Loucy (cell line): ENCODE measurements at regions not wholly inside any gene's neighbourhood (a gene's known extent, or its start where the extent isn't known, plus 50 kb on each side); places are given as distances from the start of the nearest gene placed in this dataset.

ENCODE experiments used
- H2AFZ ChIP-seq: fragments of 200-600 bp; sonication (generic); 2 replicates; pipeline ENCODE4 v1.6.0; 2016; ENCODE audit warnings: antibody characterized with exemption, mild to moderate bottlenecking, low read length, moderate library complexity
- H3F3A ChIP-seq: fragments of 200-600 bp; 2 replicates; pipeline ENCODE4 v1.6.0; 2016; ENCODE audit warnings: antibody characterized with exemption, low read depth, mild to moderate bottlenecking
- H3K27me3 ChIP-seq: fragments of 200-600 bp; sonication (generic); 2 replicates; pipeline ENCODE4 v1.6.1; 2014; ENCODE audit warnings: low read length, mild to moderate bottlenecking; ENCODE audit not compliant: insufficient read depth, poor library complexity, severe bottlenecking
- H3K36me3 ChIP-seq: fragments of 200-600 bp; sonication (generic); 2 replicates; pipeline ENCODE4 v1.6.1; 2016; ENCODE audit warnings: low read length; ENCODE audit not compliant: insufficient read depth
- H3K4me1 ChIP-seq: fragments of 200-600 bp; sonication (generic); 2 replicates; pipeline ENCODE4 v1.5.1; 2014; ENCODE audit warnings: low read length, mild to moderate bottlenecking; ENCODE audit not compliant: insufficient read depth, poor library complexity, severe bottlenecking
- H3K4me2 ChIP-seq: fragments of 200-600 bp; sonication (generic); 2 replicates; pipeline ENCODE4 v1.6.0; 2014; ENCODE audit warnings: antibody characterized with exemption, low read length, low read depth, mild to moderate bottlenecking; ENCODE audit not compliant: poor library complexity, severe bottlenecking
- H3K4me3 ChIP-seq: fragments of 200-600 bp; sonication (generic); 2 replicates; pipeline ENCODE4 v1.5.1; 2014; ENCODE audit warnings: low read length, mild to moderate bottlenecking, mixed read lengths; ENCODE audit not compliant: poor library complexity, severe bottlenecking
- H3K79me2 ChIP-seq: fragments of 200-600 bp; sonication (generic); 2 replicates; pipeline ENCODE4 v1.6.1; 2014; ENCODE audit warnings: low read length; ENCODE audit not compliant: insufficient read depth
- H3K9ac ChIP-seq: fragments of 200-600 bp; sonication (generic); 2 replicates; pipeline ENCODE4 v1.6.0; 2014; ENCODE audit warnings: mild to moderate bottlenecking, low read depth, low read length, moderate library complexity; ENCODE audit not compliant: poor library complexity, severe bottlenecking
- H3K9me2 ChIP-seq: fragments of 200-600 bp; sonication (generic); replicated peaks from 2 replicates; pipeline ENCODE4 v1.6.1; 2016; ENCODE audit warnings: low read depth, low read length, mixed read lengths
- H3K9me3 ChIP-seq: fragments of 200-600 bp; sonication (generic); 2 replicates; pipeline ENCODE4 v1.6.1; 2014; ENCODE audit warnings: mild to moderate bottlenecking, antibody characterized with exemption, low read length, low read depth; ENCODE audit not compliant: insufficient read depth
- H4K20me1 ChIP-seq: fragments of 200-600 bp; sonication (generic); 2 replicates; pipeline ENCODE4 v1.6.0; 2014; ENCODE audit warnings: antibody characterized with exemption, low read length, mild to moderate bottlenecking; ENCODE audit not compliant: insufficient read depth, poor library complexity, severe bottlenecking
- EZH2phosphoT487 ChIP-seq: fragments of 200-600 bp; IDR thresholded peaks from 2 replicates; pipeline ENCODE4 v1.6.1; 2018; ENCODE audit warnings: antibody characterized with exemption, mild to moderate bottlenecking, moderate library complexity, borderline replicate concordance
- TF ChIP-seq, protein P1 (sequence below): fragments of 200-600 bp; sonication (generic); conservative IDR thresholded peaks from 2 replicates; pipeline ENCODE4 v1.5.1; 2014; ENCODE audit warnings: mild to moderate bottlenecking, antibody characterized with exemption, low read length

DNA sequence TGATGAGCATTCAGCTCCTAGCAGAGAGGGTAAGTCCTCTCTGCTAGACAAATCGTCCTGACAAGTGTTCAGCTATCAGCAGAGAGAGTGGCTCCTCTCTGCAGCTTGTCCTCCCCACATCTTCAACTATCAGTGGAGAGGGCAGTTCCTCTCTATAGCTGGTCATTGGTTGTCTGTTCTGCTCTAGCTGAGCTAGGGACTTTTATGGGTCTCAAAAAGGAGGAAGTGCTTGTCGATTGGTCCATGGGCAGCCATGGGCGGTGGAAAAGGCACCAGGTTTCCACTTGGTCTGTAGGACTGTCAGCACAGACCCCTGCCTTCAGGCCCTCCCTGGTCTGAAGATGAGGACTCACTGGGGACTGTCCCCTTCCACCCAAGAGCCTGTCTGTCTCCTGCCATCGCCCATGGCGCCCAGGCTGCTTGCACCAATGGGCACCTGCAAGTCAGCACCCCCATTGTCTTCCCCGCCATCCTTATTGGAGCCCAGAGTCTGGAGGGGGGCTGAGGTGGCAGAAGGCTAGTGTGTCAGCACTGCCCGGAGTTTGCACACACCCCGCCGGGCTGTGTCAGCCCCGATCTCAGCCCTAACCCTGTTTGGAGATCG is 264.7 kb downstream of the ZBBX start:
- no peaks in the 10 kb centered on the region for H3K27me3 ChIP-seq
- no peak for TF ChIP-seq EZH2phosphoT487
- TF ChIP-seq, protein P1, sequence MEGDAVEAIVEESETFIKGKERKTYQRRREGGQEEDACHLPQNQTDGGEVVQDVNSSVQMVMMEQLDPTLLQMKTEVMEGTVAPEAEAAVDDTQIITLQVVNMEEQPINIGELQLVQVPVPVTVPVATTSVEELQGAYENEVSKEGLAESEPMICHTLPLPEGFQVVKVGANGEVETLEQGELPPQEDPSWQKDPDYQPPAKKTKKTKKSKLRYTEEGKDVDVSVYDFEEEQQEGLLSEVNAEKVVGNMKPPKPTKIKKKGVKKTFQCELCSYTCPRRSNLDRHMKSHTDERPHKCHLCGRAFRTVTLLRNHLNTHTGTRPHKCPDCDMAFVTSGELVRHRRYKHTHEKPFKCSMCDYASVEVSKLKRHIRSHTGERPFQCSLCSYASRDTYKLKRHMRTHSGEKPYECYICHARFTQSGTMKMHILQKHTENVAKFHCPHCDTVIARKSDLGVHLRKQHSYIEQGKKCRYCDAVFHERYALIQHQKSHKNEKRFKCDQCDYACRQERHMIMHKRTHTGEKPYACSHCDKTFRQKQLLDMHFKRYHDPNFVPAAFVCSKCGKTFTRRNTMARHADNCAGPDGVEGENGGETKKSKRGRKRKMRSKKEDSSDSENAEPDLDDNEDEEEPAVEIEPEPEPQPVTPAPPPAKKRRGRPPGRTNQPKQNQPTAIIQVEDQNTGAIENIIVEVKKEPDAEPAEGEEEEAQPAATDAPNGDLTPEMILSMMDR: no peak

DNA sequence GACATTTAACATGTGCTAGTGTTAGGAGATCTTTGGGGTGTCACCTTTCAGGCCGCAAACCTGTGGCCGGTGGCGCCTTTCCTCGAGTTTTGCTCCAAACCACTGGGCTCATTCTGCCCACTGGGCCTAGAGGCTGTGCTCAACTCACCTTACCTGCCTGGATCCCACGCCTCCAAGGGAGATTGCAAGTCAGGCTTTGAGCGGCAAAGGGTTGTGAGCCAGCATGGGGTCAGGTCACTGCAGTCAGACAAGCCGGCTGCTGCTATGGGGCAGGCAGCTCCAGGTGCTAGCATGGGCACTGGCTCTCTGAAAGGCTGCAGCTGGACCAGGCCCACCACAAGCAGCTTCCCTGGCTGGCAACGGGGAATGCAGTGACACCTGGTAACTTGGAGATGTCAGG is 265.5 kb downstream of the ZBBX start:
- H3K4me3 ChIP-seq: no peak overlapping the region
- no peaks in the 10 kb centered on the region for H3K79me2 ChIP-seq
- no peaks in the 10 kb centered on the region for H3K9me2 ChIP-seq
- TF ChIP-seq, protein P1: no peak
- no peak for TF ChIP-seq EZH2phosphoT487
- H3K36me3 ChIP-seq: no peaks in the 10 kb centered on the region
- H4K20me1 ChIP-seq: no peaks in the 10 kb centered on the region
- no peak overlapping the region for H3K4me2 ChIP-seq
- H3K9me3 ChIP-seq: no peaks in the 10 kb centered on the region
- H2AFZ ChIP-seq: no peak overlapping the region
- H3K9ac ChIP-seq: no peak overlapping the region
- H3K4me1 ChIP-seq: no peaks in the 10 kb centered on the region
- H3F3A ChIP-seq: no peaks in the 10 kb centered on the region
- H3K27me3 ChIP-seq: no peaks in the 10 kb centered on the region

More for the DNA sequence above, 264.7 kb downstream of the ZBBX start:
- H3K4me1 ChIP-seq: no peaks in the 10 kb centered on the region
- H3K9ac ChIP-seq: no peak overlapping the region
- H3K4me2 ChIP-seq: no peak overlapping the region
- H3K4me3 ChIP-seq: no peak overlapping the region
- no peaks in the 10 kb centered on the region for H3K9me3 ChIP-seq
- H3K9me2 ChIP-seq: no peaks in the 10 kb centered on the region
- no peaks in the 10 kb centered on the region for H3K79me2 ChIP-seq
- H3F3A ChIP-seq: no peaks in the 10 kb centered on the region
- no peaks in the 10 kb centered on the region for H4K20me1 ChIP-seq
- H2AFZ ChIP-seq: no peak overlapping the region
- H3K36me3 ChIP-seq: no peaks in the 10 kb centered on the region

DNA sequence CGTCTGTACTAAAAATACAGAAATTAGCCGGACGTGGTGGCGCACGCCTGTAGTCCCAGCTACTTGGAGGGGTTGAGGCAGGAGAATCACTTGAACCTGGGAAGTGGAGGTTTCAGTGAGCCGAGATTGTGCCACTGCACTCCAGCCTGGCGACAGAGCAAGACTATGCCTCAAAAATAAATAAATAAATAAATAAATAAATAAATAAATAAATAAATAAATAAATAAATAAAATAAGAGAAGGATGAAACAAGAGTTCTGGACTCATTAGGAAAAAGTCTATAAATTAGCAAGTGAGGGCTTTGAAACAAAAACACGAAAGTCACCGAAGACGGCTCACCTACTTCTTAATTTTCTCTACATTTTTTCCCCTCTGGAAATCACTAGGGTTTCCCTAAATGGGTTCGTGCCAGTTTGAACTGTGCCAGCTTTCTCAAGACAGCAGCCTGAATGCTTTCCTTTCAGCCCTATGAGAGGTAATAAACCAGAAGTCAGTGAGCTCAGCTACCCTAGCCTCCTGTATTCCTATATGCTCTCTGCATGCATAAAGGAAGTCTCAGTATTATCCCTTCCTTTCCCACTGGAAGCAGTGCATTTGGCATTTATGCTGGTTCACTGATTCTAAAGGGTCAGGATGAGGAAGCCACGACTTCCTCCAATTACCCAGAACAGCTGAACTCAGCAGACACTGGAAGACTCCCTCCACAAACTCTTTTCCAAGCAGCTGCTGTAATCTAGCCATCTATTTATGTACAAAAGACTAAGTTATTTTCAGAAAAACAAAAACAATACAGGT is 266.9 kb downstream of the ZBBX start:
- no peak for TF ChIP-seq EZH2phosphoT487
- TF ChIP-seq, protein P1: no peak
- Histone ChIP-seq H3K79me2 (no peaks in the 10 kb centered on the region), H3F3A (no peaks in the 10 kb centered on the region), H3K4me2 (no peak overlapping the region), H3K4me1 (no peaks in the 10 kb centered on the region), H4K20me1 (no peaks in the 10 kb centered on the region), H3K9me3 (no peaks in the 10 kb centered on the region), H3K27me3 (no peaks in the 10 kb centered on the region), H3K36me3 (no peaks in the 10 kb centered on the region), H3K9me2 (no peaks in the 10 kb centered on the region), H3K9ac (no peak overlapping the region), H3K4me3 (no peak overlapping the region), H2AFZ (no peak overlapping the region)
